Right renal cortex interstitium (tissue), 3 donors: ENCODE measurements at regions not wholly inside any gene's neighbourhood (a gene's known extent, or its start where the extent isn't known, plus 50 kb on each side); places are given as distances from the start of the nearest gene placed in this dataset.
"Not testable (repeated sequence)": the region's sequence is repeated elsewhere in the genome, so short reads cannot be mapped to it uniquely, and the experiment has no call there.

Experiments used
- DNase-seq, 3 donors: peaks; one replicate each; pipeline ENCODE4 v3.0.0-alpha.2; 2013; ENCODE audit warnings: low read depth in 3 of 3, low spot score in 2 of 3

DNA sequence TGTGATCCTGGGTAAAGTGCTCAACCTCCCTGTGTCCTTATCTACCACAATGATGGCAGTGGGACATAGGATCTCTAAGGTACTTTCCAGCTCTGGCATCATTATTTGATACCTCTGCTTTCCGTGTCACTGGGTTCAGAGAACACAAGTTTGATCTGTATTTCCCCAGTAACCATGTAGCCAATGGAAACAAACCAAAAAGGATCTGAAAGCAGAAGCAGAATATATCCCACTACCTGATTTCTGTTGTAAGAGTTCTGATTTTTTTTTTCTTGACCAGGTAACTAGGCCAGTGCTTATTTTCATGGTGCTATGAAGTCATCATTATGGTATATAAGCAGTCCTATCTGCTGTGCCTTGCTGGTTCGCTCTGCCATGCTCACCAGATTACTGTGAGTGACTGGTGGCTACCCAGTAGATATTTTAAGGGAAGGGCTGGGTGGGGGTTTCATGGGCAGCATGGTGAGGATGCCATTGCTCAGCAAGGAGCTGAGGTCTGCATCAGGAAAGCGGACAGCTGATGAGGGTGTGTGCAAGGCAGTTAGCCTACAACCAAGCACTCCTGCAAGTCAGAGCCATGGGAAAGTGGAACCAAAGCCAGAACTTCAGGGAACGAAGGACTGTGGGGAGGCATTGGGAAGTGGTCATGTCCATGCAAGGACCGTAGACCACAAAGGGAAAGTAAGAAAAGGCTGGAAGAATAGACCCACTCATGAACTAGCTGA lies 104.9 kb upstream of the EDEM3 start:
- DNase-seq, result no peak

DNA sequence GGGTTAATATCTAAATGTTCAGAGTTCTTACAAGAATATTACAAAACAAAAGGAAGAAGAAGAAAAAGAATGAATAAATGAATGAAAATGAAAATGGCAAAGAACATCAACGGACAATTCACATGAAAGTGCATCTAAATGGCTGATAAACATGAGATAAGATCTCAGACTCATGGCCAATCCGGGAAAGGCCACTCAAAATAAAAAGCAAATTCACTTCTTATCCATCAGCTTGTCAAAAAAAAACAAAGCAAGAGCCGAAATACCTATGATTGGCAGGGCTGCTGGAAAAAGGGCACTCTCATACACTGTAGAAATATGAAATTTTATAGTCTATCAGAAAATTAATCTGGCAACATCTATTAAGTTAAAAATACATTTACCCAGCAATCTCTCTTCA lies 103.6 kb upstream of the EDEM3 start:
- DNase-seq, result no peak

DNA sequence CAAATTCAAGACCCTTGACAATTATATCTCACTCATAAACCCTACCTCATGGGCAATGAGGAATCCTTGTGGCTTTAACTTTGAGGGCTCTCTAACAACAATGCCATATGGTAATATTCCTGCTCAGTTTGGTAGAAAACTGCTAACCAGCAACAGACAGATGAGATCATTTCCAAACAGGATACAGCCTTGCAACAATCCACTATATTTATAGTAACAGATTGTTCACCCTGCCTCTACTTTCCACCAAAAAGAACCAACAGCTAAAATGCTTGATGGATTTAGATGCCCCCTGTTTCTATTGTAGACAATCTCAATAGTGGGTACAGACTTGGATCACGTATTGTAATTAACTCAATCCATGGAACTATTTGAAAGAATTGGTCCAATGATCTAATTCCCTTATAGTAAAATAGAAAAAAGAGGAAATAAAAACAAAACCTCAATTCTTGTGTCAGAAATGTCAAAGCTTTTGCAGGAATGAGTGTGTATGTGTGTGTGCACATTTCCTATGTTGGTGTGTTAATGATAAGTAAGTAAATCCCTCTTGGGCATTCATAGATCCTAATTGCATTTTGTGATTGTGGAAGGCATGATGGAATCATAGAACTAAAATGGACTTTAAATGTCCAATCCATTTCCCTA lies 100.0 kb upstream of the EDEM3 start:
- no peak for DNase-seq

DNA sequence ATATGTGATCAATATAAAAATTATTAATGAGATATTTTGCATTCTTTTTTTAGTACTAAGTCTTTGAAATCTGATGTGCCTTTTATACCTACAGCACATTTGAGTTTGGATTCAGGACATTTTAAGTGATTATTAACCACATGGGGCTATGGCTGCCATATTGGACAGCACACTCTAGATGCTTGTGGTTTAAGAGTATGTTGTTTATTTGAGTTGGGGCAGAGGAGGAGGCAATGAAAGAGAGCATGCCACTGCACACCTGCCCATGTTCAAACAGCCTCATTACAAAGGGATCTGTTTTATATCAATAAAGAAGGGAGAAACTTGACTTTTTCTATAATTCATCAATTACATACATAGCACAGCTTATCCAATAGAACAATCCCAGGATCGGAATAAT lies 99.4 kb upstream of the EDEM3 start:
- no peak for DNase-seq

DNA sequence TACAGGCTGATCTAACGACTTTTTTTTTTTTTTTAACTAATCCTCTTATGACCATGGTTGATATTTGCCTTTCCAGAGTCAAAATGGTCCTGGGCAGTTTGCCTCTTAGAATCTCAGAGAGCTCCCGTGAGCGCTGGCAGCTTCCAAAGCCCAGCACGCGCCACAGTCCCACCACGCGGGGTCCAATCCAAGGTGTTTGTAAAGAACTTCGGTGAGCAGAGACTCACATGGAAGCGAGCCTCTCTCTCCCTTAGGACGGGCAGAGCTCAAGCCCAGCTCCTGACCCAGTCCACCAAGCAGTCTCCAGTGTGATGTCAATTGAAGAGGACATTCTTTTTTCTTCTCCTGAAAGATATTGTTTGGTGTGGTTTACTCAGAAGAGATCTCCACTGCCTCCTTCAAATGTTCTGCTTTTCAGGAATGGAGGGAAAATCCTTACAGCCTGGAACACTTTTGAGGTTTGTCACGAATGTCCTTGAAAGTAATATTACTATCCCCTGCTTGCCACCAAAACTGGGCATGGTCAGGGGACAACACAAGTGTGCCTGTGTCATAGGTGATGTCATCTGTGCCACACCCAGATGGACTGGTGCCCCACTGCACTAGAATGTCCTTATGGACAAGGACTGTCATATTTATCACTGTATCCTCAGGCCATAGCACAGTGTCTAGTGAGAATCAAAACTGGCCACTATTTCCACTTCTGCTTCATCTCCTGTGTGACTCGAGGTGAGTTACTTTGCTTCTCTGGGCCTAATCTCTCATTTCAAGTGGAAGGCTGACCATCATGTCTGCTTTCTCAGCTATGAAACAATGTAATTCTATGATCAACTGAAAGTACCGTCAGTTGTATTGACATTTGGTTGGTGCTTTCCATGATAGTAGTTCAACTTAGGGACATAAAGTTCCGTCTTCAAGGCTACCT lies 97.4 kb upstream of the EDEM3 start:
- DNase-seq, result no peak

DNA sequence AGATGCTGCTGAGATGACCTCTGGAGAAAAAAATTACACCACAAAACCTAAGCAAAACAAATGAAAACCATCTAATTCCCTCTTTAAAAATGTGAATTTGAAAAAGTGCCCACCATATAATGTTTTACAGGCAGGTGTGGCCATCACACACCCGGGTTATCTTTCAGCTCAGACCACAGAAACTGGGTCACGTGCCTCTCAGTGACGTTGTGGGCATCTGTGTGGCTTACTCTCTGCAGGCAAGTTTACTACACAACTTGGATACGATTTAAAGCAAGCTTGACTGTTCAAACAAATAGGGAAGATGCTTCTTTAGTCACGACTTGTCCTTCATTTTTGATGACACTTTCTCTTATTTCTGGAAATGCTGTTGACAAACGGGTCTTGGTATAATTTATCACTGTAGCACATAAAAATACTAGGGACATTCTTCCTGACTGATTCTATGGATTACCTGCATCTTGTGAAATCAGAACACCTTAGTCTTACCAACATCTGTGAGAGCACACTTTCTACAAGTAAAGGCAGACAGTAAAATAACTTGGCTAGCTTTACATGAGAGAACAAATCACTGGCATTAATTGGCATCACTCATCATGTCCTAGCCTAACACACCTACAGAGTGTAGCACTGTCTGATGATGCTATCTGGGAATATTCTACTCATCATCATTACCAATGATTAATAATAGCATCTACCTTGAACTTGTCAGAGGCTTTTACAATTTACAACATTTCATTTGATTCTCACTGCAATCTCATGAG lies 89.3 kb upstream of the EDEM3 start:
- no peak for DNase-seq

DNA sequence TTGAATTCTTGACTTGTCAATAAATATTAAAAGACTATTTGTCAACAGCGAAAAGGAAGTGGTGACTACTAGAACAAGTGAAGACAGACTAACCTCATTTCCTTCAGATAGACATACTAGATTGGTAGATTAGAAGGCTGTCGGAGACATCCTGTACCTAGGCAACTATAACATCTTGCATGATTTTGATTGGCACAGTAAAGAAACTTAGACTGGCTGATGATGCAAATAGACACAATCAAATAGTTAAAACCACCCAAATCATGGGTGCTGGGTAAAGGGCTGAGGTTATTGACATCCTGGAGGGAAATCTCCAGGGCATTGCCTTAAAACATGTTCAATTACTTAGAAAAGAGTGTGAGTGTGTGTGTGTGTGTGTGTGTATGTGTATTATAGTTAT lies 85.9 kb upstream of the EDEM3 start:
- no peak for DNase-seq

DNA sequence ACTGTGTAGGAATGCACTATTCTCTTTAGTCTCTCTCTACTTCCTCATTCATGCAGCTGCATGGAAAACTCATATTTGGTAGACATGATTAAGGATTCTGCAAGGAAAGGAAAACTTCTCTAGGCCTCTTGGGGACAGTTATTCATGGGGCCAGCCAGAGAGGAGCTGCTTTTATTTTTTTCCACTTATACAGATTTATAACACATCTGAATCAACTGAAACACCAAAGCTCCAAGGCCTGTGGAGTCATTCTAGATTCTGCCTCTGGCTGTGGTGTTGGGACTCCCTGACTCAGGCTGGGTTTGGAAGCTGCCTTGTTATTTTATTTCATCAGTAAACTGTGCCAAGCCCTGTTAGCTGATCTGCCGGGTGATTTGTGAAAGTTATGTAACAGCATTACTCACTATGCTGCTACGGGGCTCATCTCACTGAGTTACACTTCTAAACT lies 83.9 kb upstream of the EDEM3 start:
- DNase-seq, result peak in 2 of 3 donors; percentile 23 to 39

DNA sequence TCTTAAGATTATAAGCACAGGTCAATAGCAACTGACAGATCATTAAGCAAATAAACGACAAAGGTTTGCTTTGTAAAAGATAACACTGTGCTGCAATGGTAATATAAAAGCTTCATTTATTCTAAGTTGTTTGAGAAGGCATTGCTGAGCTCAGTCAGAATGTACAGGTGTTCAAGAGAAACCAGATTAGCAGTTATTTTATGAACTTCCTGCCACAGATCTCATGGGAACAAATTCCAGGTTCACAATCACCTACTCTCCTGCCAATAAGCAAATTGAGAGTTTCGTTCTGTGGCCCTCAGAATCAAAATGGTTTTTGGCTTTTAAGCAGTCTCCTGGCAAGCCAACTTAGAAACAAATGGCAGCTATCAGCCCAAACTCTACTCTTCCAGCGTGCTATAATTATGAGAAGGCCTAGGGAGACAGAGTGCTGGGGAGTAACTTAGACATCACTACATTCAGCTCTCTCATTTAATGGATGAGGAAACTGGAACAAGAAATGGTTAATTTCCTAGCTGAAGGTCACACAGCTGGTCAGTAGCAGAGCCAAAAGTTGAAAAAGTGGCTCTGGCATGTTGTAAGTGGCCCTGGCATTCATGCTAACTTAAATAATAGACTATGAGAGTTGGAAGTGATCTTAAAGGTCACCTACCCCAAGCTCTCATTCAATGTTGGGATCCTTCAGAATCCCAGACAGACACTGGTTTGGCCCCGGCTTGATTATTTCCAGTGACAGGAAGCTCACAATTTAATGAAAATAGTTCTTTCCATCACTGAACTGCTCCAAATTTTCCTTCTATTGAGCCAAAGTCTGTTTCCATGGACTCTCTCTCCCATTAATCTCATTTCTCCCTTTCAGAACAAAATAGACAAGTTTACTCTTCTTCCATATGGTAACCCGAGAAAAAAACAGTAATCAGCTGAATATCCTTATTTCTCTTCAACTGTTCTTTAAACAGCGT lies 82.6 kb upstream of the EDEM3 start:
- no peak for DNase-seq

DNA sequence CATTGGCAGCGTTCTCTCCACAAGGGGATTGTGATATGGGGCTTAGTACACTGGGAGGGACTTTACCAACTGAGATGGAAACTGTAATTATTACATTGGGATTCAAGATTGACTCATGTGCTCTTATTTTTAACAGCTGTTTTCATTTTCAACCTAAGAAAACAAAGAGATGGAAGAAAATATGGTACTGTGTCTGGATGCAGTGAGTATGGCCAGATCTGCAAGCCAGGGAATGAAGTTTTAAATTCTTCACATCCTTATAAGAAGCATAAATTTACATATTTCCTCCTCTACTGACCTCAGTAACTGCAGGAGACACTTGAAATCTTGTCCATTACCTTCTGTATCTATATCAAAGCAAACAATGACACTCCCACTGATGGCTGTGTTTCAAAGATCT lies 81.5 kb upstream of the EDEM3 start:
- no peak for DNase-seq

DNA sequence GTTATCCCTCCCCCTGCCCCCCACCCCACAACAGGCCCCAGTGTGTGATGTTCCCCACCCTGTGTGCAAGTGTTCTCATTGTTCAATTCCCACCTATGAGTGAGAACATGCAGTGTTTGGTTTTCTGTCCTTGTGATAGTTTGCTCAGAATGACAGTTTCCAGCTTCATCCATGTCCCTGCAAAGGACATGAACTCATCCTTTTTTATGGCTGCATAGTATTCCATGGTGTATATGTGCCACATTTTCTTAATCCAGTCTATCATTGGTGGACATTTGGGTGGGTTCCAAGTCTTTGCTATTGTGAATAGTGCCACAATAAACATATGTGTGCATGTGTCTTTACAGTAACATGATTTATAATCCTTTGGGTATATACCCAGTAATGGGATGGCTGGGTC lies 79.3 kb upstream of the EDEM3 start:
- DNase-seq, result not testable (repeated sequence)

DNA sequence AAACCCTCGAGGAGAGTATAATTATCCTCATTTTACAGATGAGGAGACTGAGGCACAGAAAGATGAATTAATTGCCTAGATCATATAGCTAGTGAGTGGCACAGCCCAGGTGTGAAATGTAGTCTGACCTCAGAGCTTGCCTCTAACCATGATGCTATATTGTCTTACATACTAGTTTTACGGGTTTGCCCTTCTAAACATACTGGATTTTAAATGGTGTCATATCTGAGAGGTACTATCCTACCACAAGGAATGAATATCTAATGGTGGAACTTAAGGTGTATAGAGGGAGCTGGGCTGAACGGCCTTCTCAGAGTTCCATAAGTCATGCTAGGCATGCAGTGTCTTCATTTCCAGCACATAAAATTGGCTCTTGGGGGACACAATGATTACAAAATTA lies 77.9 kb upstream of the EDEM3 start:
- DNase-seq, result no peak

DNA sequence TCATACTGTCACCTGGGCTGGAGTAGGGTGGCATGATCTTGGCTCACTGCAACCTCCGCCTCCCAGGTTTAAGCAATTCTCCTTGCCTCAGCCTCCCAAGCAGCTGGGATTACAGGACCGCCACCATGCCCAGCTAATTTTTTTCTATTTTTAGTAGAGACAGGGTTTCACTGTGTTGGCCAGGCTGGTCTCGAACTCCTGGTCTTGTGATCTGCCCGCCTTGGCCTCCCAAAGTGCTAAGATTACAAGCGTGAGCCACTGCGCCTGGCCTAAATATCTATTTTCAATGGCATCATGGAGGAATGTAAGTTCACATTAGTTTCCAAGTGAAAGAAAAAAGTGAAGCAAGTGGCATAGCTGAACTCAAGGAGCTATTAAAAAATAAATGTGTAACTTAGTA lies 74.8 kb upstream of the EDEM3 start:
- DNase-seq, result not testable (repeated sequence)

DNA sequence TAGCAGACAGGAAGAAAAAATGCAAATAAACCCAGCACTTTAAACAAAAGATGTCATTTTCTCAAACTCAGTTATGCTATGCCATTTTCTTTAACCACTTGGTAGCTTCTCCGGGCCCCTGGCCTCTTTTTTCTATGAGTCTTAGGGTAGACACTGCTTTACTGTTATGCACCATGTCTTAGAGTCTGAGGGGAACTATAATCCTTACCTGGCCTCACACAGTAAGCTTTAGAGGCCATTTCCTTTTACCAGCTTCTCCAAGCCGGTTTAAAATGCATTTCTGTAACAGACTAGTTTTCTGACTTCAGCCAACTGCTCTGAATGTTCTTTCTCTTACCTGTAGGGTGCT lies 73.7 kb upstream of the EDEM3 start:
- no peak for DNase-seq

DNA sequence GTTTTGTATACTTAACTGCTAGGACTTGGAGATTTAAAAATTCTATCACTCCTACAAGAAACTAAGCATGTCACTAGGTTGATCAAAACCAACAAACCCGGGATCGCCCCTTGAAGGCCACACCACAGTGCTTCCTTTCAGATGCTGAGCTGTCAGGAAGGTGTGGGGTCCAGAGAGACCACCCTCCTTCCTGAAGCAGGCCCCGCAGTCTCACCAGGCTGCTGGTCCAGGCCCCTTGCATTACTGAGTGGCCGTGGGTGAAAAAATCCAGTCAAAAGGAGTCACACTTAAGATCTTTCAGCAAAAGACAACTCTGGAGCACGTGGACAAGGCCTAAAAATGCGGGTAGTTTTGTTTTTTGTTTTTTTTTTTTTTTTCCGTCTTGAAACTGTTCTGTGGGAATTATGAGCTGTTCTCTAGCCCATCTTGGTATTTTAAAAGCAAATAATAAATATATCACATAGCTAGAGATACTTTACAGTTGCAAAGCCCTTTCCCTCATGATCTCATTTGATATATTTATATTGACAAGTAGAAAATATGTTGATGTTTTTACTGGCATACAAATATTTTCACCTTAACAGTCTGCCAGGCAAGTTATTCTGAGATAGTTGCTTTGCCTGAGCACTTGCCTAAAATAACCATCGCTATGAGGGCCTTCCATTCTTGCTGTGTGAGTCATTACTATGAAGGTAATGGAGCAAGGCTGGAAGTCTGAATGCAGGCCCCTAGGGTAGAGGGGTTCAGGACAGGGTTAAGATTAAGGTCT lies 73.1 kb upstream of the EDEM3 start:
- no peak for DNase-seq

DNA sequence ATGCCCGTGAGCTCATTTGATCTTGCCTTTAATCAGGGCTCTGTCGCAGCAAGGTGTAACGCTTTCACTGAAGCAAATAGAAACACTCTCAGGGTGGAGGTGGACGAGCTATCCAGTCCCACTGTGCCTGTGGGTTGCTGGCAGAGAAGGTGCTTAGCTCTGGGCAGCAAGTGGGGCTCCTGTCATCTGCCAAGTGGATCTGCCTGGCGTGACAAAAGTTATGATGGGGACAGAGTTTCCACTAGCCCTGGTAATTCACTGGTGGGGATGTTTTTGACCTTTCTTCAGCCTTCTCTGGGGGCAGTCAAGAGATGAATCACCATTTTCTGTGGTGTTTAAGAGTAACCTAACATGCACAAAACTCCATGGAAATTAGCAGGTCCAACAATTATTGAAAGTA lies 71.3 kb upstream of the EDEM3 start:
- DNase-seq, result no peak

DNA sequence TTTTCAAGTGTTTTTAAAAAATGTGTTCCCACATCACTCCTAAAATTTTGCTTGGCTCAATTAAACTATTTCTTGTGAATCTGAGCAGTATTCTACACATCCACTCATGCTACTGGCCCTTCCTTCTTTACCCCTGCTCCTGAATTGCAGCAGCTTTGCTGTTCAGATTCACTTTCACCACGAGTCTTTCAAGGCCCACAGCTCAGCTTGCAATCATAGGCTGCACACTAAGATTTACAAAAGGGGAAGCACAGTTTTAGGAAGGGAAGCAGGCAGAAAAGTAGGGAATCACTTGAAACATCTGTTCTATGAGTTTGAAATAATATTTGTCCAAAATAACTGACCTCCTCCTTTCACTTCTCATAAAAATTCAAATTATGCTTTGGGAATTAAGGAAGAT lies 70.9 kb upstream of the EDEM3 start:
- no peak for DNase-seq

DNA sequence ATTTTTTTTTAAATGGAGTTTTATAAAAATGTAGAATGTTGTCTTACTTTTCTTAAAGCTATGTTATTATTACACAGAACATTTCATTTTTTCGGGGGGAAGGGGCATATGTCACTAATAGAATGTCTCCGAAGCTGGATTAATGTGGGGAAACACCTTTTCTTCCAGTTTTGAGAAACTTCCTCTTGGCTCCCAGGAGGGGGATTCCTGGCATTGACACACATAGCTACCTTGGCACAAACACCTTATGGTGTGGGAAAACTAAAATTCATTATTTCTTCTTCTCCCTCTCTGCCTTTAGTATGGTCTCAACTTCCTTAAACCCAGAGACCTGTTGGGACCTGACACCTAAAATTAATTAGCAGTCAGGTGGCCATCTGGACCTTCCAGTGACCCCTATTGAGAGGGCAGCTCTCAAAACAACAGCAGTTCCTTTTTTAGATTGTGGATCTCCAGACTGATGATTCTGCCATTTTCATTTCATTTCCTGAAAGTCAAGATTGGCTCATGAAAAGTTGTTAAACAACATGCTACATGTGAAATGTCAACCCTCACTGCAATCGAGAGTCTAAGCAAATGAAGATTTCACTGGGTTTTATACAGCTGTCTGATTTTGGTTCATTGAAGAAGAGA lies 70.1 kb upstream of the EDEM3 start:
- no peak for DNase-seq

DNA sequence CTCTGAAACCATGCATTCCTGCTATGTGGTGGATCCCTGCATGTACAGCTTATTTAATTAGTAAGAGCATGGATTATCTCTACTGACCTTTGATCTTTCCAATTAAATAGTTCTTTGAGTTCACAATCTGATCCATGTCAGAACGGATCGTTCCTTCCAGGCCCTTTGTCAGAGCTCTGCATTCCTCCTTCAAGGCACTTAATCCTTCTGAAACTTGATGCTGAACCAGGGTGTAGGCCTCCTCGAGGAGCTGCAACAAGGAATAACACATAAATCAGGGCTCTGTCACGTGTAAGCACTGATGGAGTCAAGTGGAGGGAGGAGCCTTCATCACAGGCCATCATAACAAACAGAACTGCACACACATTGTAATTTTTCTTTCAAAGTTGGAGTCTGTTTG lies 68.4 kb upstream of the EDEM3 start:
- no peak for DNase-seq
